GM21360 (cell line): ENCODE measurements at regions not wholly inside any gene's neighbourhood (a gene's known extent, or its start where the extent isn't known, plus 50 kb on each side); places are given as distances from the start of the nearest gene placed in this dataset.
"Not testable (repeated sequence)": the region's sequence is repeated elsewhere in the genome, so short reads cannot be mapped to it uniquely, and the experiment has no call there.

Source experiments
- ATAC-seq: cut with Tn5 transposase; IDR thresholded peaks from one replicate; pipeline ENCODE4 v1.9.1; 2021; ENCODE audit warnings: mild to moderate bottlenecking, moderate library complexity; ENCODE audit not compliant: unreplicated experiment

DNA sequence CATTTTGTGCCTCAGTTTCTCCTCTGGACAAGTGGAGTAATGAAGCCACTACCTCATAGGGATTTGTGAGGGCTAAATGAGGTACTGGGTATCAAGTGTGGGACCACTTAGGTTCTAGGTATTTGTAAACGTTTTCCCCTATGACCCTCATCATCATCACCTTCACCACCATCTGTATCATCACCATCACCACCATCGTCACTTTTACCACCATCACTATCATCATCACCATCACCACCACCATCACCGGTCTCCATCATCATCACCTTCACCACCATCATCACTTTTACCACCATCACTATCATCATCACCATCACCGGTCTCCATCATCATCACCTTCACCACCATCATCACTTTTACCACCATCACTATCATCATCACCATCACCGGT lies 94.1 kb upstream of the GSE1 start:
- ATAC-seq: not testable (repeated sequence)

- no peak for ATAC-seq
These were observed 93.4 kb upstream of the GSE1 start for GRCh38 chr16:85519540-85520231.

- ATAC-seq: no peak
These were observed 92.1 kb upstream of the GSE1 start for GRCh38 chr16:85520853-85521521.

- ATAC-seq: no peak
These were observed 91.4 kb upstream of the GSE1 start for GRCh38 chr16:85521552-85522307.

DNA sequence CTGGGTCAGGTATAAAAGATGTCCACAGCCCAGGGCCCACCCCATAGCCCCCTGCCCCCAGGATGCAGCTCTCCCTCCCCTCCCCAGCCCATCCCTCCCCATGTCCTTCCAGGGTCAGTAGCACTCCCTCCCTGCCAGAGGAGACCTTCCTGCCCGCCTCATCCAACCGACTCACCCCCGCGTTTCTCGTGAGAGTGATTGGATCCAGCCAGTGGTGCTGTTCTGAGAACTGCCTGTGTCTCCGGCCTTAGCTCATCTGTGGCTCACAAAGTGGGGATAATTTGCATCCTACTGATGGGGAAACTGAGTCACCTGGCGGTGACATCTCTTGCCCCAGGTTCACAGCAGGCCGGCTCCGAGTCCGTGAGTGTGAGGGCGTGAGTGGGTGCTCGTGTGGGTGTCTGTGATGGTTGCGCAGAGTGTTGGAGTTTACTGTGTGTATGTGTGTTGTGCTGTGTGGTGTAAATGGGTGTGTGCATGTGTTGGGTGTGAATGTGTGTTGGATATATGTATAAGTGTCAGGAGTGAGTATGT lies 90.7 kb upstream of the GSE1 start:
- ATAC-seq: no peak

DNA sequence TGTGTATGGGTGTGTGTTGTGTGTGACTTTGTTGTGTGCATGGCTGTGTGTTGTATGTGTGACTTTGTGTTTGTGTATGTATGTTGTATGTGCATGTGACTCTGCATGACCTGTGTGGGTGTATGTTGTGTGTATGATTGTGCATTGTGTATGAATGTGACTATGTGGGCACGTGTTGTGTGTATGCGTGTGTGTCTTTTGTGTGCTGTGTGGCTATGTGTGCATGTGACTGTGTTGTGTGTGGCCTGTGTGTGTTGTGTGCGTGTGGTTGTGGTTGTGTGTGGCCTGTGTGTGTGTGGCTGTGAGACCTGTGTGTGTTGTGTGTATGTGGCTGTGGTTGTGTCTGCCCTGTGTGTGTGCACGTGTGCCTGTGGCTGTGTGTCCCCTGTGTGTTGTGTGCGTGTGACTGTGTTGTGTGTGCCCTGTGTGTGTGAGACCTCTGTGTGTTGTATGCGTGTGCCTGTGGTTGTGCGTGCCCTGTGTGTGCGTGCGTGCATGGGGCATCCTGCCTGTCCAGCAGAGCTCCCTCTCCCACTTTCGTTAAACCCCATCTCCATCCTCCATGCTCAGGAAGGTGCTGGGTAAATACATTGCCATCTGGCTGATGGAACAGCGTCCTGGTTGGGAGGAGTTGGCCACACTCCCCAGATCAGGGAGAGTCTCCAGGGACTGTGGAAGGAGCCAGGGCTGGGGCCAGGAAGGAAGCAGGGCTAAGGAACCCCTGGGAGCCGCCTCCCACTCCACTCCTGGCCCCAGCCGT lies 90.1 kb upstream of the GSE1 start:
- ATAC-seq: no peak

GRCh38 chr16:85523602-85524364 lies 89.3 kb upstream of the GSE1 start:
- no peak for ATAC-seq

DNA sequence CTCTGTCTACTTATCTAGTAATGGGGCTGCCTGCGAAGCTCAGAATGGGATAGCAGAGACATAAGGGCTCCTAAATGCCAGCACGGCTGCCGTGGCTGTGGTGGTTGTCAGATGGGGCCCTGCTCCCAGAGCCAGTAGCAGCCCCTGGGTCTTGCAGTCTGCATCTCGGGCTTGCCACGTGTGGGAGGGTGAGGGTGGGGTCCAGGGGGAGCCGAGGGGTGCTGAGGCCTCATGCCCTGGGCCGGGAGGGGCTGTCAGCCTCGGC lies 88.8 kb upstream of the GSE1 start:
- no peak for ATAC-seq

DNA sequence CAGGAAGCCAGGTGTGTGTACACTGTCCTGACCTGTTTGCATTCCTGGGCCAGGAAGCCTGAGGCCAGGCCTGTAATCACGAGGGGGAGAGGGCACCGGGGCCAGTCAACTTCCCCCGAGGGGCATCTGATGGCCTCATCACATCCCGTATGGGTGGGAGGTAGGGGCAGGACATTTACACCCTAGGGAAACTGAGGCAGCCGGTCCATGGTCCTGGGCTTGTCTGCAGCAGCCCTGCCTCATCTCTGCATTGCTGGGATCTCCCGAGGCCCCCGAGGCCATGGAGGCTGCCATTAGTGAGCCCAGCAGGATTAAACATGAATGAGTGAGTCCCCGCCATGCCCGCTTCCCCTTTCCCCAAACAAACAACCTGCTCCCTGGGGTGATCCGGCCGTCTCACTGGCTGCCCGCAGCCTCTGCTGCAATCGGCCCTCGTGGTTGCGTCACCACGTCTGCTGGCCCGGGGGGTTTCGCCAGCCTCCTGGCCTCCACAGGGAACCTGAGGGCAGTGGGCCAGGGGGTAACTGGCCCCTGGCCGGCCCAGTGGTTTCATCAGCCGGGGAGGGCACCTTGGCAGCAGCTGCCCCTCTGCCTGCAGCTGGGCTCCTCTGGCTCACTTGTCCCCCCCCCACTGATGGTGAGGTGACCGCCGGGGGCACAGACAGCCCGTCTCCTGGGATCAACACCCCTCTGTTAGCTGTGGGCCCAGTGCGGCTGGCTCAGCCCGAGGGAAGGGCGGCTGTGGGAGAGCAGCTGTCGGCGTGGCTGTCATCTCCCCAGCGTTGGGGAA lies 88.3 kb upstream of the GSE1 start:
- no peak for ATAC-seq

- ATAC-seq: no peak
These were observed 87.5 kb upstream of the GSE1 start for GRCh38 chr16:85525420-85526184.

- ATAC-seq: no peak
These were observed 86.7 kb upstream of the GSE1 start for GRCh38 chr16:85526185-85526974.

DNA sequence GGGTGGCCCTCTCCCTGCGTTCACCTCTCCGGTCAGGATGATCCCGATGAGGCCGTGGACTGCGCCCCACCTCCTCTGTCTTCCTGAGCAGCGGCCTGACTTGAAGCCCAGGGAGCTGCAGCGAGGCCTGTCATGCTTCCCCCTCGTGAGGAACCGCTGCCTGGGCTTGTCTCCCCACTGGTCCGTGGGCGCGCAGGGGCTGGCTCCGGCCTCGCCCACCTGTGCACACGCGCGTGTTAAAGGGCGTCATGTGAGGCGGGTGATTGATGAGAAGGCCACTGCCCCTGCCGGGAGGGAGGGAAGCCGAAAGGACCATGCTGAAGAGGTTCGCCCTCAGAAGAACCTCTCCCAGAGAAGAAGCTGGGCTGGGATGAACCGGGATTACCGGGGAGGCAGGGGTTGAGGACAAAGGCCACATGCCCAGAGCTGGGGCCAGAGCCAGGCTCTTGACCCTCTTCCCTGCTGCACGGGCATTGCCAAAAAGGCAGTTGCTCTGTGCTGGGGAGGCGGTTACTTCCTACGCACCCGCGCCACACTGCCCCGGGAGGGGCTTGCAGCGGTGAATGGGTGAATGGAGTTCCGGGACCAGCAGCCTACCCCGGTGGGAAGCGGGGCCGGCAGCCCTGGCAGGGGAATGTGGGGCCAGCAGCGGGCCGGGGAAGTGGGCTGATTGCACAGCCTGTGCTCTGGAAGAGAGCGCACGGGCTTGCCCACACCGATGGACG lies 85.9 kb upstream of the GSE1 start:
- ATAC-seq: no peak

- no peak for ATAC-seq
These were observed 85.3 kb upstream of the GSE1 start for GRCh38 chr16:85527767-85528297.

DNA sequence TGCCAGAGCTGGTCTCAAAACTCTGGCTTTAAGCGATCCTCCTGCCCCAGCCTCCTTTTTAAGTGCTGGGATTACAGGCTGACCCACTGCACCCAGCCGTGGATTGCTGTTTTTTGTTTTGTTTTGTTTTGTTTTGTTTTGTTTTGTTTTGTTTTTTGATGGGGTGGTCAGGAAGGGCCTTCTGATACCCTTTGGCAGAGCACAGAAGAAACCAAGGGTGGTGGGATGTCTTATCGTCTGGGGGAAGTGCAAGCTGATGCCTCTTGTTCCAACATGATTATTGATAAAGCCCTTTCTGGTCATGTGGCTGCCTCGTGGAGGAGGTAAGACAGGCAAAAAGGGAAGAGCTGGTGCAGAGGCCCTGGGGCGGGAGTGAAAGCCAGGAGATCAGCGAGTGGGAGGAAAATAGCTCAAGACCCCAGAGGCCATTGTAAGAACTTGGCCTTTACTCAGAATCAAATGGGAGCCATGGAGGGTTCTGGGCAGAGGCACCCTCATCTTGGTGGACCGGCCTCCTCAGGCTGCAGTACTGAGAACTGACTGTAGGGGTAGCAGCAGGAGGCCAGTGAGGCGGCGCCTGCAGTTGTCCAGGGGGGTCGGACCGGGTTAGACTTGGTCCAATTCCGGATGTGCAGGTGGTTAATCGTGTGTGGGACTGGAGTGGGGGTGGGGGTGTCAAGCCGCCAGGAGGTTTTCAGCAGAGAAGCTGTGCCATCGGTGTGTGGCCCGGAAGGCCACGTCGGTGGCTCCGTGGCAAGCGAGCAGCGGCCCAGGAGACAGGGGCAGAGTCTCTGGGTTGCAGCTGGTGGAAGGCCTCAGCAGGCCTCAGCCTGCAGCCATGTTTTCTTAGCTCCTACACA lies 84.4 kb upstream of the GSE1 start:
- no peak for ATAC-seq

GRCh38 chr16:85529489-85530369 lies 83.4 kb upstream of the GSE1 start:
- ATAC-seq: no peak
